ENCODE measurements at regions not wholly inside any gene's neighbourhood (a gene's known extent, or its start where the extent isn't known, plus 50 kb on each side); places are given as distances from the start of the nearest gene placed in this dataset.

DNA sequence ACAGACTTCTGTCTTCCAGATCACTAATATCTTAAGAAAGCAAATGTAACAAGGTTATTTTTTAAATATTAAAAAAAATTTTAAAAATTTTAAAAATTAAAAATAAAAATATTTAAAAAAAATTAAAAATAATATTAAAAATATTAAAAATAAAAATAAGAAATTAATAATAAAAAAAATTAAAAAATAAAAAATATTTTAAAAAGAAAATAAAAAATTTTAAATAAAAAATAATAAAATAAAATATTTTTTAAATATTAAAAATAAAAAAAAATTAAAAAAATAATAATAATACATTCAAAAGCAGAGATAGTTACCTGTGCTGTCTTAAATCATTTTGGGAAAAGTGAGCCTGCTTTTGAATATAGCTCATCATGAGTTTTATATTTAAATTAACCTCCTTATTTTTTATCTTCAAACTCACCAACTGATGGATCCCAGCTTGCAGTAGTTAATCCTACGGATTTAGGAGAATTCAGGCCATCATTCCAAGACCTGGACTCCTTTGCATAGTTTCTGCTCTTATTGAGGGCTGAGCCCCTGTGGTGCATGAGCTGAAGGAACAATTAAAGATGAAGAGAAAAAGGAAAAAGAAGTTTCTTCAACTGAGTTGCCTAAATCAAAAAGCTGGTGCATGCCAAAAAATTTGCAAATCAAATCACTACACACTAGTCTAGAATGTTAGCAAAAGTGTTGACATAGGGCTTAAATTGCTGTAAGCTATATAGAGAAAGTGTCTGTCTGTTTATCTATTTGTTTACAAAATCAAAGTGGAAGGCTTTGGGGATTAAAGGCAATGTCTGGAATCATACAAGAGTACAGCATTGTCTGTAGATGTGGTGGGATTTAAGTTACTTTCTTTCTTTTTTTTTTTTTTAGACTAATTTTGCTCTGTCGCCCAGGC, 50.5 kb upstream of the ZNF438 start:
- no peak for DNase-seq (ENCODE audit: low read depth)

- DNase-seq (ENCODE audit: low read depth) = peak; percentile 28
These were observed 52.1 kb upstream of the ZNF438 start for GRCh38 chr10:31083765-31084184.

DNA sequence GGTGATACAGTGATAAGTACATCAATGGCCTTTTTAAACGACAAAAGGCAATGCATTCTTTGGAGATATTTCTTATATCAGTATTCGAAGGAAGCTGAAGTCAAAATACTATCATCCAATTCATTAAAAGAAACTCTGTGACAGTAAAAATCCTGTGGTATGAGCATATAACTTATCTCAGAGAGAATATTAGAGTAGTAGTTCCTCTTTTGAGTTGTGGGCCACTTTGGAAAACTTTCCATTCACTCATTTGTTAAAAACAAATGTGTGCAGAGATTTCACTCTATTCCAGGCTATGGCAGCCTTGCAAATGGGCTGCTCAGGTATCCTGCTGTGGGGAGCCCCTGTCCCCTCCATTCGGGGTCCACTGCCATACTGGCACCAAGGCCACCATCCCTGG, 55.3 kb upstream of the ZNF438 start:
- no peak for DNase-seq (ENCODE audit: low read depth)

DNA sequence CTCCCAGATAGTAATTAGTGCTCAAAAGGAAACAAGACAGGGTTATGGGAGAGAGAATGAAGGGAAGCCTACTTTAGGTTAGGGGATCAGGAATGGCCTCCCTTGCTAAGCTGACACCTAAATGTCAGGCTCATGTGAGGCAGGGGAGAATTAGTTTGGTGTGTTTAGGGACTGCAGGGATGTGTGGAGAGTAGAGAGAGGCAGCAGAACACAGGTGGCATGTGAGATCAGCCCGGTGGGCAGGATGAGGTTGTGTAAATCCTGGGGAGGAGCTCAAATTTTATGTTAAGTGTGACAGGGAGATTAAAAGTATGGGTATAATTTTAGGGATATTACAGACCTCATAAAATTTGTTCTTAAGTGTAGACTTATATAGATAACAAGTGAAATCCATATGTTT, 56.2 kb upstream of the ZNF438 start:
- DNase-seq (ENCODE audit: low read depth) = no peak

DNA sequence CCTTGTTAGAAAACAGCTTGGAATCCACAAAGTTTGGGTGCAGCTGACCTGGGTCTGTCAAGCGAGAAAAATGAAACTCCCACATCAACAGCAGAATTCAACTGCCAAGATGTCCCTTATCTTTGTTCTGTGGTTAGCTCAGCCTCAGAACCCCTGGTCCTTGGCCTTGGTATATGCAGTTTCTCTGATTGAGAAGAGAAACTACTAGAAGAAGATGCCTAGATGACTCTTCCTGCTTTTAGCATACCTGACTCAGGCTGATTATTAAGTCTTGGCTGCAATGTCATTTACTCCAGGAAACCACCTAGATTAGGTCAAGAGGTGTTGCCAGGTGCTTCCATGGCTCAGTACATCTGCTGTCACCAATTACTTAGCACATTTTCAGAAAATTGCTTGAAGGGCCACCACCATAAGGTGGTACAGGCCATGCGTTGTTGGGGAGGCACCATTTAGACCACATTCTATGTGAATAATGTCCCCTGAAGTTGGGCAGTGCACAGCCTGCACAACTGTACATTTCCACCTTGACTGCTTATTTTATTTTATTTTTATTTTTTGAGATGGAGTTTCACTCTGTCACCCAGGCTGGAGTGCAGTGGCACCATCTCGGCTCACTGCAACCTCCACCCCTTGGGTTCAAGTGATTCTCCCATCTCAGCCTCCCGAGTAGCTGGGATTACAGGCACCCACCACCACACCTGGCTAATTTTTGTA, 59.4 kb upstream of the ZNF438 start:
- DNase-seq (ENCODE audit: low read depth) = no peak

GRCh38 chr10:31095677-31096560, 64.3 kb upstream of the ZNF438 start:
- no peak for DNase-seq (ENCODE audit: low read depth)

DNA sequence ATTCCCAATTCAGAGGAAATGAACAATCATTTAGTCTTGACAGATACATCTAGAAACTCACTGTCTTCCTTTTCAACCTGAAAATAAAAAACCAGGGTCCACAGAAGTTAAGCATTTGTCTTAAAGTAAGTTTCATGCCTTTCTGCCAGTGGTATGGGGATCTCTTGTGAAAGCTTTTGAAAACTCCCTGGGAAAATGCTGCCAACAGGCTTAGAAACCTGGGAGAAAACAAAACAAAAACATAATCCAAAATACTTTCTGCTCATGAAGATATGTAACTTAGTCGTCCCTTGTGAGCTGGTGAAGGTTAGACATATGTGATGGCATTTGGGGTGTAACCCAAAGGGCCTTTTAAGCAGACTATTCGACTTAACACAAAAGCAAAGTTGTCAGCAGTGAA, 66.4 kb upstream of the ZNF438 start:
- DNase-seq (ENCODE audit: low read depth) = no peak

- no peak for DNase-seq (ENCODE audit: low read depth)
These were observed 67.4 kb upstream of the ZNF438 start for GRCh38 chr10:31099094-31099493.

- no peak for DNase-seq (ENCODE audit: low read depth)
These were observed 68.0 kb upstream of the ZNF438 start for GRCh38 chr10:31099664-31100063.

GRCh38 chr10:31100115-31100601, 68.5 kb upstream of the ZNF438 start:
- DNase-seq (ENCODE audit: low read depth) = no peak

- DNase-seq (ENCODE audit: low read depth) = no peak
These were observed 69.0 kb upstream of the ZNF438 start for GRCh38 chr10:31100662-31101061.

- DNase-seq (ENCODE audit: low read depth) = peak; percentile 46
These were observed 69.5 kb upstream of the ZNF438 start for GRCh38 chr10:31101123-31101522.

DNA sequence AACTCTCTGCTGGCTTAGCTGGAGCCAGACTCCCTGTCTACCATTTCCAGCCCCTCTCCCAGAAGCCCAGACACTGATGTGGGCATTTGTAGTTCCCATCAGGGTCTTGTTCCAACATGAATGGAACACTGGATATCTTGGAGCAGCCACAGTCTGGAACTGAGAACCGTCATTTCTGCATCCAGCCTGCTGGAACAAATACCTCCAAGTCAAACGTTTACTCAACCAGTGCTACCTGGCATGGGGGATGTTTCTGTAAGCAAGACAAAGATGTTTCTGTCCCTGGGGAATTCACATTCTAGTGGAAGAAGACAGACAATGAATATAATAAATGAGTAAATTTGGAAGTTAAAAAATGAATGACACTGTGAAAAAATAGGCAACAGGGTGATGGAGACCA, 70.8 kb upstream of the ZNF438 start:
- DNase-seq (ENCODE audit: low read depth) = no peak

DNA sequence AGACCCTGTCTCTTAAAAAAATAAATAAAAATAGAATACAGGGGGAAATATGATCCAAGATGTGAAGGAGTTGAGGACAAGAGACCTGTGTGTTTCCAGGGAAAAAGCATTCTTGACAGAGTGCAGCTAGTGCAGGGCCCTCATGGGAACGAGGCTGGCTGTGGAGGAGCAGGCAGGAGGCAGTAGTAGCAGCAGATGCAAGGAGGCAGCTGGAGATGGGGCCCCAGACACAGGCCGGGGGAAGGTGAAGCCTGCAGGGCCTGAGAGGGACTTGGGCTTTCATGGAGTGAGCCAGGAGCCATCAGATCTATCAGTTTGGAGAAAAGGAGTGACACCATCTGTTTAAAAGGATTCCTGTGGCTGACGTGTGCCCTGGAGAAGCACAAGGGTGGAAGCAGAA, 71.4 kb upstream of the ZNF438 start:
- no peak for DNase-seq (ENCODE audit: low read depth)

DNA sequence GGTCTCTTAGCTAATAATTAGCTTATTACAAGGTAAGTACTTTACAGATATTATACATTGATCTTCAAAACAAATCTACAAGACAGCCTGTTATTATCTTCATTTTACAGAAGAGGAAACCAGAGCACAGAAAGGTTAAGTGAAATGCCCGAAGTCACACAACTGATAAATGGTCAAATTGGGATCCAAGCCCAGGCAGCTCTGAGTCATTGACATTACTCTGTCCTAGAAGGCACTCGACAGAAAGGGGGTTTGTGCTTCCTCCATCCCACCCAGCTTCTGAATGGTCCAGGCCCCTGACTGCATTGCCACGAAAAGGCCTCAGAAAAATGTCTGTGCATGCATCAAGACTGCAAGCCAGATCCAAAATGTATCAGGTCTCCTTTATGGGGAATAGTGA, 81.3 kb upstream of the ZNF438 start:
- no peak for DNase-seq (ENCODE audit: low read depth)

DNA sequence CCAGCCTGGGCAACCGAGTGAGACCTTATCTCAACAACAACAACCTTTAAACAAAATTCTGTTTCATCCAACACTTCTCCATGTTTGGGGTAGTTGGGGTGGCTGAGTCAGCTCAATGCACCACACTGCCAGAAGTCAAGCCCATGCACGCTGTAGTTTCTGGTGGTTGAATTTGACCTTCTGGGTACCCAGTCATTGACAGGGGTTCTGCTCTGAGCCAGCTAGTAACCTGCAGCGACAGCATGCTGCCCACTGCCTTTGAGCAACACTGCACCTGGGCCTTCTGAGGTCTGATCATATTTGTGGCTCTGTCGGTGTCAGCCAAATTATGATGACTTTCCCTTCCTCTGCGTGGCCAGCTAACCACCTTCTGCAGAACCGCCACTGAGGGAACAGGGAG, 84.6 kb upstream of the ZNF438 start:
- DNase-seq (ENCODE audit: low read depth) = no peak

DNA sequence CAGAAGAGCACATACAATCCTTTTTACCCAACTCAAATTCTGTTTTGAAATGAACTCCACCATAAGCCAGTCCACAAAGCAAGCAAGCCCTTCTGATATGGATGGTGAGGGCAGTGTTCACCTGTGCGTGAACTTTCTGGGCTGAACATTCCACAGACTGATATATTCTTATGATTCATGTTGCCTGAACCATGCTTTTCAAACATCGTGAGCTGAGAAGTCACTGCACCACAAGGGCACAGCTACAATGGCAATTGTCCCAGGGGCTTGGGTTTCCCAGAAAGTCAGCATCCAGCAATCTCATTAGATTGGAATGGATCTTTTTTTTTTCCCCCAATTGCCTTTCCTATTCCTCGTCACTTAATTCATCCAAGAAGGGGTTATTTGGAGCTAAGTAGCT, 86.9 kb upstream of the ZNF438 start:
- DNase-seq (ENCODE audit: low read depth) = no peak

- DNase-seq (ENCODE audit: low read depth) = no peak
These were observed 88.7 kb upstream of the ZNF438 start for GRCh38 chr10:31120392-31120791.

- no peak for DNase-seq (ENCODE audit: low read depth)
These were observed 89.5 kb upstream of the ZNF438 start for GRCh38 chr10:31120961-31121685.

GRCh38 chr10:31121757-31122577, 90.3 kb upstream of the ZNF438 start:
- no peak for DNase-seq (ENCODE audit: low read depth)

DNA sequence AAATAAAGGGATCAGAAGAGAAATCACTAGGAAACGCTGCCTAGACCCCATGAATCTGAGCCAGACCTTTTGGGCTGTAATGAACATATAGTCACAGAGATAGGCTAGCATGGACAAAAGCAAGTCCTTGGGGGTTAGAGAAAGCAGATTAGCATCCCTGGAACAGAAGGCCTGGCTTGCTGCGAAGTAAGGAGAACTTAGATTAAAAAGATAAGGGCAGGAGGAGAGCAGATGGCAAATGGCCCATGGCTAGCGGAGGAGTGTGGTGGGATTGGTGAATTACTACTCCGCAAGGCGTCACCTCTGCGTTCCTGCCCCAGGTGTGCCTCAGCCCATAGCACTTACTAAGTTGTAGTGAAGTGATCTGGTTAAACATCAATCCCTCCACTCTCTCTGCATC, 92.3 kb upstream of the ZNF438 start:
- DNase-seq (ENCODE audit: low read depth) = no peak

Measured in GM04504 (cell line).